Thymus (tissue), 11 donors: ENCODE measurements at regions not wholly inside any gene's neighbourhood (a gene's known extent, or its start where the extent isn't known, plus 50 kb on each side); places are given as distances from the start of the nearest gene placed in this dataset.

Experiments
- DNase-seq, 9 donors: peaks; one replicate each; pipeline ENCODE4 v3.0.0-alpha.2; 2013; ENCODE audit warnings: low spot score in 9 of 9, low read depth in 6 of 9, missing footprints in 1 of 9
- H3K27ac ChIP-seq, 2 donors: one replicate each; pipeline ENCODE4 v1.5.1; 2013; ENCODE audit warnings: control low read depth in 1 of 2, low read depth in 1 of 2, low read length in 1 of 2, mild to moderate bottlenecking in 1 of 2, moderate library complexity in 1 of 2
- H3K27me3 ChIP-seq, 2 donors: one replicate each; pipeline ENCODE4 v1.5.1; 2013; ENCODE audit warnings: low read length in 1 of 2; ENCODE audit not compliant: control insufficient read depth in 2 of 2, insufficient read depth in 1 of 2
- H3K36me3 ChIP-seq, 2 donors: one replicate each; pipeline ENCODE4 v1.5.1; 2013; ENCODE audit warnings: low read length in 1 of 2, mild to moderate bottlenecking in 1 of 2, moderate library complexity in 1 of 2; ENCODE audit not compliant: control insufficient read depth in 2 of 2, insufficient read depth in 2 of 2
- H3K4me1 ChIP-seq, 2 donors: one replicate each; pipeline ENCODE4 v1.5.1; 2013; ENCODE audit warnings: low read length in 2 of 2; ENCODE audit not compliant: control insufficient read depth in 2 of 2, insufficient read depth in 2 of 2
- H3K4me3 ChIP-seq, 2 donors: one replicate each; pipeline ENCODE4 v1.5.1; 2013; ENCODE audit warnings: low read length in 2 of 2, control low read depth in 1 of 2, mild to moderate bottlenecking in 1 of 2
- H3K9me3 ChIP-seq, 2 donors: one replicate each; pipeline ENCODE4 v1.5.1; 2013; ENCODE audit warnings: low read length in 1 of 2, mild to moderate bottlenecking in 1 of 2; ENCODE audit not compliant: control insufficient read depth in 2 of 2, insufficient read depth in 1 of 2
- WGBS: extraction: QIAGEN DNeasy Blood & Tissue Kit; methylation state at CpG from one replicate; pipeline ENCODE4 v1.1.7; 2013; 5-methylcytosine and 5-hydroxymethylcytosine counted together
- donor health status: healthy.

- Histone ChIP-seq H3K4me1 (no peaks in the 10 kb centered on the region), H3K27ac (no peak overlapping the region), H3K9me3 (no peaks in the 10 kb centered on the region), H3K4me3 (no peak overlapping the region), H3K36me3 (no peaks in the 10 kb centered on the region), H3K27me3 (no peaks in the 10 kb centered on the region)
- WGBS: 72% methylated on average over 1 of the region's 1 CpG
- DNase-seq: no peak
Observed at GRCh38 chr13:54637366-54637765, 1608.8 kb downstream of the OLFM4 start.

GRCh38 chr13:54640719-54641118, 1612.1 kb downstream of the OLFM4 start:
- H3K36me3 ChIP-seq: no peaks in the 10 kb centered on the region
- no peaks in the 10 kb centered on the region for H3K9me3 ChIP-seq
- DNase-seq: no peak
- H3K4me1 ChIP-seq: no peaks in the 10 kb centered on the region
- H3K27me3 ChIP-seq: no peaks in the 10 kb centered on the region
- H3K27ac ChIP-seq: no peak overlapping the region
- H3K4me3 ChIP-seq: no peak overlapping the region

GRCh38 chr13:54643863-54644262, 1615.2 kb downstream of the OLFM4 start:
- Histone ChIP-seq H3K9me3 (no peaks in the 10 kb centered on the region), H3K4me3 (no peak overlapping the region), H3K27me3 (no peaks in the 10 kb centered on the region), H3K27ac (no peak overlapping the region), H3K4me1 (no peaks in the 10 kb centered on the region), H3K36me3 (no peaks in the 10 kb centered on the region)
- no peak for DNase-seq

- no peaks in the 10 kb centered on the region for H3K9me3 ChIP-seq
- DNase-seq: no peak
- no peaks in the 10 kb centered on the region for H3K36me3 ChIP-seq
- H3K4me1 ChIP-seq: no peaks in the 10 kb centered on the region
- H3K4me3 ChIP-seq: no peak overlapping the region
- no peak overlapping the region for H3K27ac ChIP-seq
- H3K27me3 ChIP-seq: no peaks in the 10 kb centered on the region
Observed at GRCh38 chr13:54647275-54647674, 1618.7 kb downstream of the OLFM4 start.

- DNase-seq: no peak
- peaks cover 4 to 16% of the 10 kb centered on the region in 2 donors for H3K9me3 ChIP-seq
- H3K36me3 ChIP-seq: no peaks in the 10 kb centered on the region
- no peak overlapping the region for H3K4me3 ChIP-seq
- WGBS: 86% methylated on average over 1 of the region's 1 CpG
- H3K4me1 ChIP-seq: no peaks in the 10 kb centered on the region
- H3K27me3 ChIP-seq: no peaks in the 10 kb centered on the region
- H3K27ac ChIP-seq: no peak overlapping the region
Observed at GRCh38 chr13:54657588-54657987, 1629.0 kb downstream of the OLFM4 start.

- Histone ChIP-seq H3K27me3 (no peaks in the 10 kb centered on the region), H3K36me3 (no peaks in the 10 kb centered on the region), H3K9me3 (peaks cover 4 to 20% of the 10 kb centered on the region in 2 donors), H3K4me3 (no peak overlapping the region), H3K27ac (no peak overlapping the region), H3K4me1 (no peaks in the 10 kb centered on the region)
- DNase-seq: no peak
- 95% methylated on average over 17 of the region's 17 CpGs for WGBS
Observed at GRCh38 chr13:54658771-54659170, 1630.2 kb downstream of the OLFM4 start.

GRCh38 chr13:54660277-54660676, 1631.7 kb downstream of the OLFM4 start:
- H3K36me3 ChIP-seq: no peaks in the 10 kb centered on the region
- no peak overlapping the region for H3K27ac ChIP-seq
- peaks cover 4 to 20% of the 10 kb centered on the region in 2 donors for H3K9me3 ChIP-seq
- no peaks in the 10 kb centered on the region for H3K4me1 ChIP-seq
- WGBS: 95% methylated on average over 12 of the region's 12 CpGs
- no peak for DNase-seq
- no peaks in the 10 kb centered on the region for H3K27me3 ChIP-seq
- H3K4me3 ChIP-seq: no peak overlapping the region

GRCh38 chr13:54676526-54677113, 1648.0 kb downstream of the OLFM4 start:
- no peaks in the 10 kb centered on the region for H3K36me3 ChIP-seq
- H3K9me3 ChIP-seq: peaks cover 1 to 16% of the 10 kb centered on the region in 2 donors
- no peak overlapping the region for H3K27ac ChIP-seq
- 97% methylated on average over 22 of the region's 22 CpGs for WGBS
- H3K4me1 ChIP-seq: no peaks in the 10 kb centered on the region
- no peak for DNase-seq
- no peaks in the 10 kb centered on the region for H3K27me3 ChIP-seq
- no peak overlapping the region for H3K4me3 ChIP-seq

GRCh38 chr13:54682184-54682583, 1653.6 kb downstream of the OLFM4 start:
- H3K36me3 ChIP-seq: no peaks in the 10 kb centered on the region
- H3K4me1 ChIP-seq: no peaks in the 10 kb centered on the region
- WGBS: 79% methylated on average over 1 of the region's 1 CpG
- no peak overlapping the region for H3K4me3 ChIP-seq
- H3K9me3 ChIP-seq: peaks cover 0 to 7% of the 10 kb centered on the region in 2 donors
- no peak for DNase-seq
- no peaks in the 10 kb centered on the region for H3K27me3 ChIP-seq
- H3K27ac ChIP-seq: no peak overlapping the region

- no peak overlapping the region for H3K4me3 ChIP-seq
- no peaks in the 10 kb centered on the region for H3K36me3 ChIP-seq
- H3K27ac ChIP-seq: no peak overlapping the region
- H3K27me3 ChIP-seq: no peaks in the 10 kb centered on the region
- no peaks in the 10 kb centered on the region for H3K4me1 ChIP-seq
- H3K9me3 ChIP-seq: peaks cover 0 to 3% of the 10 kb centered on the region in 2 donors
- 87% methylated on average over 1 of the region's 1 CpG for WGBS
- no peak for DNase-seq
Observed at GRCh38 chr13:54687173-54687572, 1658.6 kb downstream of the OLFM4 start.
